GM23338 (cell line): ENCODE measurements at regions not wholly inside any gene's neighbourhood (a gene's known extent, or its start where the extent isn't known, plus 50 kb on each side); places are given as distances from the start of the nearest gene placed in this dataset.

Source experiments
- ATAC-seq: fragments of 200-7000 bp; cut with Tn5 transposase; 3 replicates; pipeline ENCODE4 v1.9.1; 2020
- DNase-seq: peaks from one replicate; pipeline ENCODE4 v3.0.0-alpha.2; 2015; ENCODE audit warnings: low spot score
- H2AFZ ChIP-seq: fragments of 200-600 bp; sonication (generic); 2 replicates; pipeline ENCODE4 v1.8.0; 2016; ENCODE audit warnings: antibody characterized with exemption, mild to moderate bottlenecking, moderate library complexity
- H3F3A ChIP-seq: fragments of 200-600 bp; sonication (generic); replicated peaks from 2 replicates; pipeline ENCODE4 v1.8.0; 2017; ENCODE audit warnings: antibody characterized with exemption, mixed run types, low read depth
- H3K27ac ChIP-seq: fragments of 200-600 bp; sonication (generic); 2 replicates; pipeline ENCODE4 v1.6.1; 2016; ENCODE audit warnings: low read depth
- H3K27me3 ChIP-seq: fragments of 200-600 bp; sonication (generic); 2 replicates; pipeline ENCODE4 v1.8.0; 2016; ENCODE audit warnings: mild to moderate bottlenecking, mixed run types, moderate library complexity; ENCODE audit not compliant: insufficient read depth
- H3K36me3 ChIP-seq: fragments of 200-600 bp; sonication (generic); 2 replicates; pipeline ENCODE4 v1.8.0; 2016; ENCODE audit warnings: mild to moderate bottlenecking; ENCODE audit not compliant: insufficient read depth
- H3K4me1 ChIP-seq: fragments of 200-600 bp; sonication (generic); 2 replicates; pipeline ENCODE4 v1.8.0; 2016; ENCODE audit warnings: mild to moderate bottlenecking, moderate library complexity; ENCODE audit not compliant: insufficient read depth
- H3K4me2 ChIP-seq: fragments of 200-600 bp; sonication (generic); 2 replicates; pipeline ENCODE4 v1.7.1; 2017; ENCODE audit warnings: mixed run types
- H3K4me3 ChIP-seq: fragments of 200-600 bp; sonication (generic); 2 replicates; pipeline ENCODE4 v1.6.1; 2016; ENCODE audit warnings: mixed run types
- H3K79me2 ChIP-seq: fragments of 200-600 bp; sonication (generic); replicated peaks from 2 replicates; pipeline ENCODE4 v1.8.0; 2017; ENCODE audit warnings: mild to moderate bottlenecking; ENCODE audit not compliant: insufficient read depth
- H3K9me2 ChIP-seq: fragments of 200-600 bp; sonication (generic); 2 replicates; pipeline ENCODE4 v1.8.0; 2017; ENCODE audit not compliant: insufficient read depth
- H4K20me1 ChIP-seq: fragments of 200-600 bp; sonication (generic); replicated peaks from 2 replicates; pipeline ENCODE4 v1.8.0; 2017; ENCODE audit warnings: mild to moderate bottlenecking; ENCODE audit not compliant: insufficient read depth
- H3K27ac Mint-ChIP-seq: 2 replicates; pipeline ENCODE4 v1.8.0; 2020; ENCODE audit warnings: inconsistent platforms, mild to moderate bottlenecking, moderate library complexity, mixed read lengths
- H3K27me3 Mint-ChIP-seq: 3 replicates; pipeline ENCODE4 v1.8.0; 2022; ENCODE audit warnings: low read depth, mild to moderate bottlenecking, moderate library complexity, mixed read lengths, inconsistent platforms; ENCODE audit not compliant: insufficient read depth, poor library complexity
- H3K36me3 Mint-ChIP-seq: 3 replicates; pipeline ENCODE4 v1.8.0; 2021; ENCODE audit warnings: low read depth, mild to moderate bottlenecking, inconsistent platforms, moderate library complexity, mixed read lengths
- H3K4me1 Mint-ChIP-seq: 3 replicates; pipeline ENCODE4 v1.8.0; 2020; ENCODE audit warnings: mild to moderate bottlenecking, inconsistent platforms, mixed read lengths
- H3K4me3 Mint-ChIP-seq: 3 replicates; pipeline ENCODE4 v1.8.0; 2021; ENCODE audit warnings: moderate library complexity, mild to moderate bottlenecking, inconsistent platforms, mixed read lengths
- H3K9me3 Mint-ChIP-seq: 3 replicates; pipeline ENCODE4 v1.8.0; 2020; ENCODE audit warnings: moderate library complexity, mild to moderate bottlenecking, inconsistent platforms, mixed read lengths
- CTCF ChIP-seq, 2 experiments: fragments of 200-600 bp in 1 of 2; sonication (generic) in 1 of 2; conservative IDR thresholded peaks; 2 replicates each; pipeline versions ENCODE4 v1.5.1 to v1.6.1; 2016 to 2017; ENCODE audit warnings: antibody characterized with exemption in 2 of 2, low read depth in 2 of 2, mild to moderate bottlenecking in 2 of 2, moderate library complexity in 1 of 2
- ETS1 ChIP-seq: IDR thresholded peaks from 2 replicates; pipeline ENCODE4 v1.6.1; 2016; ENCODE audit warnings: antibody characterized with exemption
- EZH2 ChIP-seq: fragments of 200-600 bp; sonication (generic); IDR thresholded peaks from one replicate; pipeline ENCODE4 v1.8.0; 2017; ENCODE audit warnings: antibody characterized with exemption, mild to moderate bottlenecking, low read depth; ENCODE audit not compliant: unreplicated experiment
- EZH2phosphoT487 ChIP-seq: fragments of 200-600 bp; sonication (generic); IDR thresholded peaks from one replicate; pipeline ENCODE4 v1.8.1; 2018; ENCODE audit warnings: antibody characterized with exemption; ENCODE audit not compliant: unreplicated experiment
- JUNB ChIP-seq: IDR thresholded peaks from one replicate; pipeline ENCODE4 v1.6.1; 2016; ENCODE audit warnings: antibody characterized with exemption; ENCODE audit not compliant: unreplicated experiment
- POLR2AphosphoS5 ChIP-seq: IDR thresholded peaks from 2 replicates; pipeline ENCODE4 v1.6.1; 2016; ENCODE audit warnings: antibody characterized with exemption, low read depth
- STAT1 ChIP-seq: IDR thresholded peaks from one replicate; pipeline ENCODE4 v1.6.1; 2016; ENCODE audit warnings: antibody characterized with exemption; ENCODE audit not compliant: unreplicated experiment
- ZNF331 ChIP-seq: fragments of 250-450 bp; sonication (Bioruptor Pico); IDR thresholded peaks from 2 replicates; pipeline ENCODE4 v1.5.0; 2020; ENCODE audit warnings: low read depth, mild to moderate bottlenecking, moderate library complexity
- ZNF462 ChIP-seq: fragments of 250-450 bp; sonication (Bioruptor Pico); IDR thresholded peaks from 2 replicates; pipeline ENCODE4 v1.5.0; 2020; ENCODE audit warnings: mild to moderate bottlenecking, moderate library complexity

DNA sequence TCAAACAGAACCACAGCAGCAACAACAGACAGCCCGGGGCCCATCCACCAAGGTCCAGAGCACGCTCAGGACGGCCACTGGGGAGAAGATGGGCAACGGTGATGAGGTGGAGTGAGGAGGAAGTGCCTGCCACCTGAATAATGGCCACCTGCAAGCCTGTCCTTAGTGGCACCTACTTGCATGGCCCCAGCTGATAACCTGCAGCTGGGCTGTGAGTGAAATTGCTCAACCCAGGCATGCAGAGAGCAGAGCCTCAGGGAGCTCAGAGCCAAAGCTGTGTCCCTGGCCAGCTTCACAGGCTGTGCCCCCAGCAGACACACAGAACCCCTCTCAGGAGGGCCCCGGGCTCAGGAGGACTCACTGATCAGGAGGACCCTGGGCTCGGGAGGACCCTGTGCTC lies 102.4 kb upstream of the ADRA2C start:
- Histone ChIP-seq H3K36me3 (no peaks in the 10 kb centered on the region), H3K9me2 (no peaks in the 10 kb centered on the region), H3K27me3 (no peaks in the 10 kb centered on the region), H3K27ac (no peak overlapping the region), H3K79me2 (no peaks in the 10 kb centered on the region), H3F3A (no peaks in the 10 kb centered on the region), H3K4me1 (no peaks in the 10 kb centered on the region), H3K4me2 (no peak overlapping the region), H3K4me3 (no peak overlapping the region), H2AFZ (no peak overlapping the region), H4K20me1 (no peaks in the 10 kb centered on the region)
- H3K4me1 Mint-ChIP-seq, result peaks cover 7% of the 10 kb centered on the region; the same call in 2 of the 3 replicates
- H3K36me3 Mint-ChIP-seq, result no peaks in the 10 kb centered on the region
- H3K4me3 Mint-ChIP-seq, result no peak overlapping the region
- H3K27ac Mint-ChIP-seq, result no peak overlapping the region
- ATAC-seq, result no peak
- peaks cover 4% of the 10 kb centered on the region; the same call in 1 of the 3 replicates for H3K9me3 Mint-ChIP-seq
- peaks cover 12% of the 10 kb centered on the region for H3K27me3 Mint-ChIP-seq
- TF ChIP-seq JUNB (no peak), EZH2 (no peak), EZH2phosphoT487 (no peak), ZNF462 (CRISPR knock-in tag) (no peak), ETS1 (no peak), STAT1 (no peak), CTCF (conservative IDR thresholded peaks at IDR 0.05; ENCODE audit: low read depth in 2 of 2) (no peak), POLR2AphosphoS5 (no peak), ZNF331 (CRISPR knock-in tag) (no peak)
- DNase-seq, result no peak
